ENCODE measurements at regions not wholly inside any gene's neighbourhood (a gene's known extent, or its start where the extent isn't known, plus 50 kb on each side); places are given as distances from the start of the nearest gene placed in this dataset.

GRCh38 chr20:23211164-23211563 is 125.0 kb upstream of the CD93 start:
- Mint-ChIP-seq H3K27ac (ENCODE audit: low read depth, unreplicated experiment) (no peak overlapping the region), H3K27me3 (ENCODE audit: insufficient read depth, unreplicated experiment) (no peaks in the 10 kb centered on the region), H3K4me3 (ENCODE audit: unreplicated experiment) (no peak overlapping the region), H3K4me1 (ENCODE audit: insufficient read depth, unreplicated experiment) (no peaks in the 10 kb centered on the region), H3K36me3 (ENCODE audit: insufficient read depth, unreplicated experiment) (no peaks in the 10 kb centered on the region), H3K9me3 (ENCODE audit: unreplicated experiment) (no peaks in the 10 kb centered on the region)
- no peak for DNase-seq (ENCODE audit: unreplicated experiment)
- CTCF ChIA-PET = interaction anchor here (1.0 to 4.9 kb wide), 3 partner anchors 11 to 519 kb away, joined by 4 to 38 read pairs (median 8); no protein-coding TSS in a partner anchor
- POLR2A ChIA-PET = interaction anchor here (1.5 kb wide), 1 partner anchor 139 kb away, joined by 3 read pairs; no protein-coding TSS in a partner anchor
- no TSS peak for BruUV-seq (replicated peaks)
- intact Hi-C loops (cut with micrococcal nuclease) = no loop called here
- TF ChIP-seq CTCF (IDR thresholded peaks at IDR 0.05; ENCODE audit: unreplicated experiment) = no peak

- Mint-ChIP-seq H3K4me1 (ENCODE audit: insufficient read depth, unreplicated experiment) (no peaks in the 10 kb centered on the region), H3K4me3 (ENCODE audit: unreplicated experiment) (no peak overlapping the region), H3K9me3 (ENCODE audit: unreplicated experiment) (no peaks in the 10 kb centered on the region), H3K27ac (ENCODE audit: low read depth, unreplicated experiment) (no peak overlapping the region), H3K36me3 (ENCODE audit: insufficient read depth, unreplicated experiment) (no peaks in the 10 kb centered on the region), H3K27me3 (ENCODE audit: insufficient read depth, unreplicated experiment) (no peaks in the 10 kb centered on the region)
- no peak for TF ChIP-seq CTCF (IDR thresholded peaks at IDR 0.05; ENCODE audit: unreplicated experiment)
- no peak for DNase-seq (ENCODE audit: unreplicated experiment)
- POLR2A ChIA-PET = interaction anchor here (0.7 kb wide), 1 partner anchor 516 kb away, joined by 3 read pairs; no protein-coding TSS in a partner anchor
- intact Hi-C loops (cut with micrococcal nuclease) = no loop called here
- CTCF ChIA-PET = interaction anchor here (0.6 to 4.9 kb wide), 4 partner anchors 8 to 517 kb away, joined by 3 to 38 read pairs (median 6); no protein-coding TSS in a partner anchor
- no TSS peak for BruUV-seq (replicated peaks)
Observed at GRCh38 chr20:23207826-23208540, 121.9 kb upstream of the CD93 start.

GRCh38 chr20:23206995-23207394 is 120.9 kb upstream of the CD93 start:
- no peaks in the 10 kb centered on the region for H3K27me3 Mint-ChIP-seq (ENCODE audit: insufficient read depth, unreplicated experiment)
- DNase-seq (ENCODE audit: unreplicated experiment) = no peak
- H3K4me3 Mint-ChIP-seq (ENCODE audit: unreplicated experiment) = no peak overlapping the region
- H3K36me3 Mint-ChIP-seq (ENCODE audit: insufficient read depth, unreplicated experiment) = no peaks in the 10 kb centered on the region
- no peaks in the 10 kb centered on the region for H3K9me3 Mint-ChIP-seq (ENCODE audit: unreplicated experiment)
- POLR2A ChIA-PET = interaction anchor here (0.6 to 1.3 kb wide), 2 partner anchors 64 to 655 kb away, joined by 3 to 4 read pairs; no protein-coding TSS in a partner anchor
- TF ChIP-seq CTCF (IDR thresholded peaks at IDR 0.05; ENCODE audit: unreplicated experiment) = no peak
- intact Hi-C loops (cut with micrococcal nuclease) = no loop called here
- CTCF ChIA-PET = interaction anchor here (0.9 to 3.3 kb wide), 5 partner anchors 24 to 522 kb away, joined by 3 to 25 read pairs (median 5); no protein-coding TSS in a partner anchor
- no peak overlapping the region for H3K27ac Mint-ChIP-seq (ENCODE audit: low read depth, unreplicated experiment)
- BruUV-seq (replicated peaks) = no TSS peak
- no peaks in the 10 kb centered on the region for H3K4me1 Mint-ChIP-seq (ENCODE audit: insufficient read depth, unreplicated experiment)

- BruUV-seq (replicated peaks) = no TSS peak
- H3K9me3 Mint-ChIP-seq (ENCODE audit: unreplicated experiment) = no peaks in the 10 kb centered on the region
- no peaks in the 10 kb centered on the region for H3K36me3 Mint-ChIP-seq (ENCODE audit: insufficient read depth, unreplicated experiment)
- intact Hi-C loops (cut with micrococcal nuclease) = no loop called here
- CTCF ChIA-PET = interaction anchor here (0.5 to 3.3 kb wide), 13 partner anchors 15 to 698 kb away, joined by 3 to 25 read pairs (median 3); no protein-coding TSS in a partner anchor
- H3K27ac Mint-ChIP-seq (ENCODE audit: low read depth, unreplicated experiment) = no peak overlapping the region
- H3K27me3 Mint-ChIP-seq (ENCODE audit: insufficient read depth, unreplicated experiment) = no peaks in the 10 kb centered on the region
- no peak for DNase-seq (ENCODE audit: unreplicated experiment)
- POLR2A ChIA-PET = interaction anchor here (0.6 to 1.3 kb wide), 3 partner anchors 23 to 654 kb away, joined by 3 to 4 read pairs (median 3); no protein-coding TSS in a partner anchor
- no peak overlapping the region for H3K4me3 Mint-ChIP-seq (ENCODE audit: unreplicated experiment)
- TF ChIP-seq CTCF (IDR thresholded peaks at IDR 0.05; ENCODE audit: unreplicated experiment) = no peak
- peaks cover 1% of the 10 kb centered on the region for H3K4me1 Mint-ChIP-seq (ENCODE audit: insufficient read depth, unreplicated experiment)
Observed at GRCh38 chr20:23206061-23206460, 119.9 kb upstream of the CD93 start.
